Neuronal stem cell (in vitro differentiated cells): ENCODE measurements at regions not wholly inside any gene's neighbourhood (a gene's known extent, or its start where the extent isn't known, plus 50 kb on each side); places are given as distances from the start of the nearest gene placed in this dataset.
"Not testable (repeated sequence)": the region's sequence is repeated elsewhere in the genome, so short reads cannot be mapped to it uniquely, and the experiment has no call there.

Experiments
- DNase-seq: peaks from one replicate; pipeline ENCODE4 v3.0.0-alpha.2; 2013; ENCODE audit warnings: low spot score
- H2AFZ ChIP-seq: one replicate; pipeline ENCODE4 v1.6.1; 2013; ENCODE audit warnings: mild to moderate bottlenecking, low read length, inconsistent platforms
- H2AK5ac ChIP-seq: 2 replicates; pipeline ENCODE4 v1.6.1; 2013; ENCODE audit warnings: low read depth, mild to moderate bottlenecking, inconsistent platforms, low read length, moderate library complexity, mixed read lengths
- H2BK120ac ChIP-seq: 2 replicates; pipeline ENCODE4 v1.6.1; 2013; ENCODE audit warnings: low read depth, mild to moderate bottlenecking, inconsistent platforms, low read length, moderate library complexity, mixed read lengths
- H2BK12ac ChIP-seq: one replicate; pipeline ENCODE4 v1.6.1; 2013; ENCODE audit warnings: low read length, inconsistent platforms
- H2BK15ac ChIP-seq: 2 replicates; pipeline ENCODE4 v1.6.1; 2013; ENCODE audit warnings: mild to moderate bottlenecking, low read length, inconsistent platforms, mixed read lengths
- H2BK5ac ChIP-seq: one replicate; pipeline ENCODE4 v1.6.1; 2013; ENCODE audit warnings: inconsistent platforms, mild to moderate bottlenecking, low read length, moderate library complexity
- H3K14ac ChIP-seq: one replicate; pipeline ENCODE4 v1.6.1; 2013; ENCODE audit warnings: low read length, inconsistent platforms
- H3K18ac ChIP-seq: 2 replicates; pipeline ENCODE4 v1.6.1; 2013; ENCODE audit warnings: low read length, inconsistent platforms
- H3K23ac ChIP-seq: 2 replicates; pipeline ENCODE4 v1.6.1; 2013; ENCODE audit warnings: low read depth, mild to moderate bottlenecking, mixed read lengths, low read length, inconsistent platforms; ENCODE audit not compliant: poor library complexity
- H3K27ac ChIP-seq: replicated peaks from 3 replicates; pipeline ENCODE4 v1.5.1; 2013; ENCODE audit warnings: low read length, inconsistent platforms
- H3K27me3 ChIP-seq, 3 experiments: 2 replicates each; pipeline ENCODE4 v1.6.1; 2013; ENCODE audit warnings: low read length in 3 of 3, mild to moderate bottlenecking in 2 of 3, inconsistent platforms in 1 of 3, low read depth in 1 of 3, mixed read lengths in 1 of 3, moderate library complexity in 1 of 3; ENCODE audit not compliant: control insufficient read depth in 3 of 3, insufficient read depth in 3 of 3
- H3K36me3 ChIP-seq, 2 donors: replicated peaks in 1 of 2; 2 replicates each; pipeline ENCODE4 v1.6.1; 2013; ENCODE audit warnings: low read length in 2 of 2; ENCODE audit not compliant: control insufficient read depth in 2 of 2, insufficient read depth in 2 of 2
- H3K4ac ChIP-seq: 2 replicates; pipeline ENCODE4 v1.6.1; 2013; ENCODE audit warnings: inconsistent platforms, mild to moderate bottlenecking, low read length, moderate library complexity
- H3K4me1 ChIP-seq, 2 donors: 1 replicate in 1 of 2; 2 replicates in 1 of 2; pipeline ENCODE4 v1.6.1; 2013; ENCODE audit warnings: low read length in 2 of 2, low read depth in 1 of 2; ENCODE audit not compliant: control insufficient read depth in 2 of 2, insufficient read depth in 1 of 2
- H3K4me2 ChIP-seq: one replicate; pipeline ENCODE4 v1.6.1; 2013; ENCODE audit warnings: mild to moderate bottlenecking, low read length, inconsistent platforms; ENCODE audit not compliant: insufficient read depth, poor library complexity, severe bottlenecking
- H3K4me3 ChIP-seq, 2 donors: 2 replicates each; pipeline ENCODE4 v1.5.1; 2013; ENCODE audit warnings: low read length in 2 of 2, mild to moderate bottlenecking in 2 of 2, inconsistent platforms in 1 of 2, moderate library complexity in 1 of 2
- H3K79me1 ChIP-seq: one replicate; pipeline ENCODE4 v1.6.1; 2013; ENCODE audit warnings: low read depth, mild to moderate bottlenecking, inconsistent platforms, low read length, moderate library complexity
- H3K9ac ChIP-seq: one replicate; pipeline ENCODE4 v1.6.1; 2013; ENCODE audit warnings: mild to moderate bottlenecking, low read depth, low read length, inconsistent platforms; ENCODE audit not compliant: poor library complexity
- H3K9me3 ChIP-seq, 2 donors: replicated peaks in 1 of 2; 2 replicates each; pipeline versions ENCODE3 to v1.6.1; 2013; ENCODE audit warnings: low read length in 2 of 2, mild to moderate bottlenecking in 2 of 2, inconsistent platforms in 1 of 2, low read depth in 1 of 2, mixed read lengths in 1 of 2, moderate library complexity in 1 of 2; ENCODE audit not compliant: control insufficient read depth in 2 of 2, insufficient read depth in 1 of 2
- H4K8ac ChIP-seq: one replicate; pipeline ENCODE4 v1.6.1; 2013; ENCODE audit warnings: low read depth, mild to moderate bottlenecking, inconsistent platforms, low read length, moderate library complexity
- H4K91ac ChIP-seq: one replicate; pipeline ENCODE4 v1.6.1; 2013; ENCODE audit warnings: low read length, low read depth, mild to moderate bottlenecking, inconsistent platforms; ENCODE audit not compliant: poor library complexity
- WGBS, 2 donors: extraction: QIAGEN DNeasy Blood & Tissue Kit; methylation state at CpG; one replicate each; pipeline ENCODE4 v1.1.7; 2013; ENCODE audit warnings: missing lambda C conversion rate in 2 of 2, mixed read lengths in 1 of 2; ENCODE audit not compliant: insufficient read length in 2 of 2, insufficient replicate concordance in 1 of 2; ENCODE audit errors: extremely low coverage in 2 of 2; 5-methylcytosine and 5-hydroxymethylcytosine counted together

DNA sequence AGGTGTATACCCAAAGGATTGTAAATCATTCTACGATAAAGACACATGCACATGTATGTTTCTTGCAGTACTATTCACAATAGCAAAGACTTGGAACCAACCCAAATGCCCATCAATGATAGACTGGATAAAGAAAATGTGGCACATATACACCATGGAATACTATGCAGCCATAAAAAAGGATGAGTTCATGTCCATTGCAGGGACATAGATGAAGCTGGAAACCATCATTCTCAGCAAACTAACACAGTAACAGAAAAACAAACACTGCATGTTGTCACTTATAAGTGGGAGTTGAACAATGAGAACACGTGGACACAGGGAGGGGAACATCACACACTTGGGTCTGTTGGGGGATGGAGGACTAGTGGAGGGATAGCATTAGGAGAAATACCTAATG, 530.4 kb upstream of the SGO1 start:
- not testable (repeated sequence) for H2BK5ac ChIP-seq, H2BK120ac ChIP-seq, H3K14ac ChIP-seq, H2BK12ac ChIP-seq, H3K27me3 ChIP-seq, H3K4ac ChIP-seq, H3K36me3 ChIP-seq, H2AFZ ChIP-seq, H3K23ac ChIP-seq, H2BK15ac ChIP-seq, H3K9ac ChIP-seq, H3K9me3 ChIP-seq, H3K4me3 ChIP-seq, H3K79me1 ChIP-seq, H4K8ac ChIP-seq, H2AK5ac ChIP-seq, DNase-seq, H3K27ac ChIP-seq, H4K91ac ChIP-seq, H3K18ac ChIP-seq, H3K4me2 ChIP-seq, H3K4me1 ChIP-seq
- no CpG with 5 or more reads among the region's 2 CpGs for WGBS, 2 donors

GRCh38 chr3:20701641-20702040, 515.6 kb upstream of the SGO1 start:
- H3K23ac ChIP-seq, result no peak overlapping the region
- H3K4me2 ChIP-seq, result no peak overlapping the region
- no peak overlapping the region for H3K4me3 ChIP-seq
- H4K8ac ChIP-seq, result no peak overlapping the region
- WGBS, 2 donors, result no CpG with 5 or more reads among the region's 1 CpG
- no peak overlapping the region for H2BK5ac ChIP-seq
- H2AFZ ChIP-seq, result no peak overlapping the region
- H2BK15ac ChIP-seq, result no peak overlapping the region
- no peak overlapping the region for H2BK120ac ChIP-seq
- H2BK12ac ChIP-seq, result no peak overlapping the region
- no peak overlapping the region for H3K18ac ChIP-seq
- H3K79me1 ChIP-seq, result no peaks in the 10 kb centered on the region
- H2AK5ac ChIP-seq, result no peak overlapping the region
- H3K9me3 ChIP-seq, result no peaks in the 10 kb centered on the region
- H3K4ac ChIP-seq, result no peak overlapping the region
- H3K27me3 ChIP-seq, result no peaks in the 10 kb centered on the region
- H3K27ac ChIP-seq, result no peak overlapping the region
- H4K91ac ChIP-seq, result no peak overlapping the region
- no peaks in the 10 kb centered on the region for H3K36me3 ChIP-seq
- DNase-seq, result no peak
- H3K9ac ChIP-seq, result no peak overlapping the region
- H3K14ac ChIP-seq, result no peak overlapping the region
- peaks cover 0 to 3% of the 10 kb centered on the region in 2 donors for H3K4me1 ChIP-seq

DNA sequence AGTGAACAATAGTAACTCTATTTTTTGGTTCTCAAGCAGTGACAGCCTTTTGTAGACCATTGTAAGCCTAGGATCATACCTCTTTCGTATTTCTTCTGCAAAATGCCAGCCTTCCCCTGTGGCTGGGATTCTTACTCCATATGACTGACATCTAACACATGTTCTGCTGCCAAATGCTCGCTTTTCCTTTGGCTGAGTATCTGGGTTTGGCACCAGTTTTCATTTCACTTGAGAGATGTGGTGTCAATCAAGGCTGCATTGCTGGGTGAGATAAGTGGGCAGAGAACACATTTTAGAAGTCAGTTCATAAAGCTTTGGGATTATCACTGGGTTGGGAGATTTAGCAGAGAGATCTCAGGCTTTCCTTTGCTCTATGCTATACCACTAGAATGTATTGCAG, 514.7 kb upstream of the SGO1 start:
- no peak overlapping the region for H3K4me2 ChIP-seq
- H3K9me3 ChIP-seq, result no peaks in the 10 kb centered on the region
- H3K79me1 ChIP-seq, result no peaks in the 10 kb centered on the region
- no CpG with 5 or more reads among the region's 2 CpGs for WGBS, 2 donors
- no peak overlapping the region for H3K18ac ChIP-seq
- H3K27ac ChIP-seq, result no peak overlapping the region
- no peak overlapping the region for H2BK120ac ChIP-seq
- no peak overlapping the region for H3K14ac ChIP-seq
- H3K4ac ChIP-seq, result no peak overlapping the region
- H2AFZ ChIP-seq, result no peak overlapping the region
- H2BK15ac ChIP-seq, result no peak overlapping the region
- no peak overlapping the region for H3K9ac ChIP-seq
- H4K91ac ChIP-seq, result no peak overlapping the region
- no peak overlapping the region for H4K8ac ChIP-seq
- H3K23ac ChIP-seq, result no peak overlapping the region
- no peaks in the 10 kb centered on the region for H3K27me3 ChIP-seq
- peak overlapping the region in 1 of 2 donors; percentile 16 for H3K4me3 ChIP-seq
- H2BK5ac ChIP-seq, result no peak overlapping the region
- no peaks in the 10 kb centered on the region for H3K36me3 ChIP-seq
- no peak overlapping the region for H2AK5ac ChIP-seq
- DNase-seq, result no peak
- H3K4me1 ChIP-seq, result peaks cover 0 to 3% of the 10 kb centered on the region in 2 donors
- no peak overlapping the region for H2BK12ac ChIP-seq

- H3K4ac ChIP-seq, result no peak overlapping the region
- no CpG with 5 or more reads among the region's 5 CpGs for WGBS, 2 donors
- no peak overlapping the region for H3K9ac ChIP-seq
- H3K79me1 ChIP-seq, result no peaks in the 10 kb centered on the region
- no peak overlapping the region for H4K8ac ChIP-seq
- DNase-seq, result no peak
- H3K27ac ChIP-seq, result no peak overlapping the region
- no peak overlapping the region for H4K91ac ChIP-seq
- no peak overlapping the region for H2BK12ac ChIP-seq
- H2AK5ac ChIP-seq, result no peak overlapping the region
- no peak overlapping the region for H3K14ac ChIP-seq
- H3K4me2 ChIP-seq, result no peak overlapping the region
- H3K9me3 ChIP-seq, result no peaks in the 10 kb centered on the region
- no peak overlapping the region for H3K23ac ChIP-seq
- no peaks in the 10 kb centered on the region for H3K27me3 ChIP-seq
- H3K4me1 ChIP-seq, result peaks cover 0 to 3% of the 10 kb centered on the region in 2 donors
- H3K4me3 ChIP-seq, result no peak overlapping the region
- H3K18ac ChIP-seq, result no peak overlapping the region
- no peak overlapping the region for H2BK120ac ChIP-seq
- H2BK15ac ChIP-seq, result no peak overlapping the region
- H2BK5ac ChIP-seq, result no peak overlapping the region
- H2AFZ ChIP-seq, result no peak overlapping the region
- H3K36me3 ChIP-seq, result no peaks in the 10 kb centered on the region
Observed at GRCh38 chr3:20698896-20699295, 512.9 kb upstream of the SGO1 start.
